ENCODE measurements at regions not wholly inside any gene's neighbourhood (a gene's known extent, or its start where the extent isn't known, plus 50 kb on each side); places are given as distances from the start of the nearest gene placed in this dataset.
"Not testable (repeated sequence)": the region's sequence is repeated elsewhere in the genome, so short reads cannot be mapped to it uniquely, and the experiment has no call there.

DNA sequence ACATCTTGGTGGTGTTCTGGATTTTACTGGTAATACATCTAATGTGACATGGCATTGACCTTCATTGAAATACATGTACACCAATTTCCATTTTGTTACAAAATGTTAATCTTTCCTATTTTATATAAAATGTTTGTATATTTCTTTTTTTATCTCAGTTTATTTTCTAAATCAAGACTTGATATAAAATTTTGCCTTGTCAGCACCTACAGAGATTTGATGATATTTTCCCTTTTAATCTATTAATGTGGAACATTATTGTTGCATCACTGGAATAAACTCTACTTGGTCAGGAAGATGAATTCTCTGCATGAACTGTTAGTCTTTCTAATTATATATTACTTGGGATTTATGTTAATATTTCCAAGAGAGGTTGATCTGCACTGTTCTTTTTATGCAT lies 294.0 kb upstream of the ETAA1 start:
- DNase-seq (ENCODE audit: low read depth), result no peak

DNA sequence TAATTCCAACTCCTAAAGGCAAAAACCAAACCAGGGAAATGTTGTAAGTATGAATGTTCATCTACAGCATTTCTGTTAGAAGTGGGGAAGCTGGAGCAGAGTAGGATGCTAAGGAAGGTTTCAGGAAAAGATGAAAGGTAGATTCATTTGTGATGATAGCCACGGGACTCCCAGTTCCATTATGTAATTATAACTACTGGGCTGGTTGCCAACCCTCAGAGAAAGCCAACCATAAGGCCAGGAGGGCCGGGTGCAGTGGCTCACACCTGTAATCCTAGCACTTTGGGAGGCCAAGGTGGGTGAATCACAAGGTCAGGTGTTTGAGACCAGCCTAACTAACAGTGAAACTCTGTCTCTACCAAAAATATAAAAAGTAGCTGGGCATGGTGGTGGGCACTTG lies 288.9 kb upstream of the ETAA1 start:
- DNase-seq (ENCODE audit: low read depth), result no peak

GRCh38 chr2:67124531-67124930 lies 272.6 kb upstream of the ETAA1 start:
- no peak for DNase-seq (ENCODE audit: low read depth)

- no peak for DNase-seq (ENCODE audit: low read depth)
Measured at GRCh38 chr2:67130531-67131256, 266.4 kb upstream of the ETAA1 start.

GRCh38 chr2:67131257-67131609 lies 265.9 kb upstream of the ETAA1 start:
- no peak for DNase-seq (ENCODE audit: low read depth)

- DNase-seq (ENCODE audit: low read depth), result not testable (repeated sequence)
Measured at GRCh38 chr2:67132441-67132940, 264.6 kb upstream of the ETAA1 start.

DNA sequence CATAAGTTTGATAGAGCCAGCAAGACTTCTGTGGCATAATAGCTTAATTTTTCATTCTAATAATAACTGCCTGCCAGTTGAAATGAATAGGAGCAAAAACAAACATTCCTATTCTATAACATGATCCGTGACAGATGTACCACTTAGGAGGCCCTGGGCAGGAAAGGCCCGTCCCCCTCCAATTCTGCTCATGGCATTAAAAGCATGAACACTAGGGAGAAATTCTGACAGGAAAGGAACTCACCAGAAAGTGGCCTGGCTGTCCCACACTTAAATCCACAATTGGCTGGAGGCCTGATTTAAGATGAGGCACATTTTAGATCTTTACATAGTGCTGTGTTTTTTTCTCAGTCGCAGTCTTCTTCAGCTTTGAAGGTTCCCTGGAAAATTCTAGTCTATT lies 261.9 kb upstream of the ETAA1 start:
- DNase-seq (ENCODE audit: low read depth), result no peak

GRCh38 chr2:67137699-67138098 lies 259.4 kb upstream of the ETAA1 start:
- no peak for DNase-seq (ENCODE audit: low read depth)

- no peak for DNase-seq (ENCODE audit: low read depth)
Measured at GRCh38 chr2:67142071-67142470, 255.1 kb upstream of the ETAA1 start.

DNA sequence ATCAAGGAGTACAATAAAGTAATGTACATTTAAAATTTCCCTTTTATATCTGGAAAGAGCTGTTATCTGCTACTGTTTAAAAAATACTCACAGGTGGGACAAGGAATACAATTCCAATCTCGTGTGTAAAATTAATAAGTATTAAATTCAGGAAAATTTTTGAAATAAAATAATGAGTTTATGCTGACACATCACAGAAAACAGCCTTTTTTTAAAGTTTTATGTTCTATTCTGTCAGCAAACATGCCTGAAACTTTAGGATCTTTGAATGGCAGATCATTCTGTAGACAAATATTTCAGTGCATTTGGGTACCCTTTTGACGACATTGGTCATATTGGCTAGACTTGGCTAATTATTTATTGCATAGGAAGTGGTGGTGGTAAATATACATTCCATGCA lies 254.4 kb upstream of the ETAA1 start:
- no peak for DNase-seq (ENCODE audit: low read depth)

DNA sequence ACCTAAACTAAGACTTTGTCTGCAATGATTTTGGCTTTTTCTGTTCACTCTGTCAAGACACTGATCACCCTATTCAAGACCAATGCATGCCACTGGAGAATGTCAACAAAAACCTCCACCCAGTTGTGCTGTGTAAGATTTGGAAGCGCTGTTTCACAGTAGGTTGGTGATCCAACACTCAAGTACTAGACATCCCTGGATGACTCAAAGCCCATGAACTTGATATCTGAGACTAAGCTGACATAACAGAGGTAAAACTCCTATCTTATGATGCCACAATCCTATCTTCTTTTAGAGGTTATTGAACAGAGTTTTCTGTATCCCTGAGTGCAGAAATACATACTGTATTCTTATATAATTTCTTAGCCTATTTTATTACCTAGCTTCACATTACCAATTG lies 251.3 kb upstream of the ETAA1 start:
- DNase-seq (ENCODE audit: low read depth), result no peak

DNA sequence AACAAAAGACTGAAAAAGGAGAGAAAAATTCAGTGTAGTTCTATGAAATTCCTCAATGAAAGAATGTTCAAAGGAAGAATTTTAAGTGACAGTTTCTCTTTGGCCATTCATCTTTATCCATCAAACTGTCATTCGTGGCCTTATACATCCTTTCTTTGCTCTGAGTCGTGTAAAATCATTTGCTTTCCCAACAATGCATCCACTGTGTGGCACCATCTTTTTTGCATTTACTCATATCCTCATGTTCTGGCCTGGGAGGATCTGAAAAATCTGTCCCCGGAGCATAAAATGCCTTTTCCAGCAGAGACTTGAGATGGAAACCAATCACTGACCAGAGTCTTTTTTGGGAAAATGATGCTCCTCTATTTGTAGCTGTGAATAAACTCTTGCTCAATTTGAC lies 240.3 kb upstream of the ETAA1 start:
- no peak for DNase-seq (ENCODE audit: low read depth)

DNA sequence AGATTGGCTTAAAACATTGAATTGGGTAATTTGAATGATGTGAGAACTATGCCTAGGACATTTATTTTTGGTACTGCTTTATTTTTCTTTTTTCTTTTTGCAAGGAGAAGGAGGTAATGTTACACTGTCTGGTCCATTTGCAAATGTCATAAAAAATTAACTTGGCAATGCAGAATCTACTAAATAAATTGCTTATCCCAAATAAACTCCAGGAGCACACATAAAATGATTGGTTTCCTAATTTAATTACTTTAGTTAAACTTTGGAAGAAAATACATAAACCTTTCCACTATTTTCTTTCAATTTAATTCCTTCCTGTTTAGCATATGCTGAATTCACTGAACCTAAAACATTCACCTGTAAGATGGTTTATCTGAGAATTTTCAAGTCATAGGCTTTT lies 238.4 kb upstream of the ETAA1 start:
- DNase-seq (ENCODE audit: low read depth), result no peak

- DNase-seq (ENCODE audit: low read depth), result no peak
Measured at GRCh38 chr2:67159929-67160328, 237.2 kb upstream of the ETAA1 start.

- DNase-seq (ENCODE audit: low read depth), result no peak
Measured at GRCh38 chr2:67164771-67165522, 232.2 kb upstream of the ETAA1 start.

- no peak for DNase-seq (ENCODE audit: low read depth)
Measured at GRCh38 chr2:67165523-67165990, 231.6 kb upstream of the ETAA1 start.

GRCh38 chr2:67166511-67166910 lies 230.6 kb upstream of the ETAA1 start:
- not testable (repeated sequence) for DNase-seq (ENCODE audit: low read depth)

DNA sequence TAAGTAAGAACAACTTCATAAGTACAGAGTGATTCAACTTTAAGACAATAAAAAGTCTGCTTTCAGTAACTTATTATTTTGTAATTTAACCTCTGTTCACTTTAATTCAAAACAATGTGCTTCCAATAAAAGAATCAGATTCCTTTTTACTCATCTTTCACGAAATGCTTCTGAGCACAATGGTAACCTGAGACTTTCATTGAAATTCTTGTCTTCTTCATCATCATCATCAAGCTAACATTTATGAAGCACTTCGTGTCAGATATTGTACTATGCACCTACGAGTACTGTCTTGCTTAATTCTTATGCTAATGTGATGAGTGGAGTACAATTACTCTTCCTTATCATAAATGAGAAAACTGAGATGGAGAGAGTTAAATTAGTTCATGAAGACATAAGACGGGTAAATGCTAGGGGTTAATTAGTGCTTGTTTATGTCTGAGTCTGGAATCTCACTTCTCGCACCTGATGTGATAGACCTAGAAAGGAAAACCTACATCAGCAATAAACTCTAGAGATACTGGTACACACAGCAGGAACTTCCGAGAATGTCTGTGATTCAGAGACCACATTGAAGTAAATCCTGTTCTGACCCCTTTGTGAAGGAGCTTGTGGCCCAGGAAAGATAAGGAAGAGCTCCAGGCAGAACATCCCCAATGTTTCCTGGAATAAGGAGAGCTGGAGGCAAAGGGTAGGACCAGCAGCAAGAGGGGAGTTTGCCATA lies 227.6 kb upstream of the ETAA1 start:
- DNase-seq (ENCODE audit: low read depth), result peak; percentile 43

GRCh38 chr2:67179526-67179925 lies 217.6 kb upstream of the ETAA1 start:
- no peak for DNase-seq (ENCODE audit: low read depth)

- no peak for DNase-seq (ENCODE audit: low read depth)
Measured at GRCh38 chr2:67180841-67181240, 216.3 kb upstream of the ETAA1 start.

DNA sequence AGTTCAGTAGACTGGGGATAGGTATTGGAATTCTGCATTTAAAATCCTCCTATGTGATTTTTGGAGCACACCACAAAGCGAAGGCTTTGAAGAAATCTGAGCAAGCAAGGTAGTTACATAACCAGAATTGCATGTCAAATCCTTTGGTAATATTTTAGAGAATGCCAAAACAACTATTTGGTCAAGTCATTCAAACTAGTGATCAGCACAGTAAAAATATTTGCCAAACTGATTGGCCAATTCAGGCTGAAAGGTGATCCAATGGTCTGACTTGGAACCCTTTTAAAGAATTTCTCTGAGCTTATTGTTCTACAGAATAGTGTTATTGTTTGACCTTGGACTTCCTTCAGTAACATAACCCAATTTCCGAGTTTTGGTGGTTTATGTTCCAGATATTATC lies 214.2 kb upstream of the ETAA1 start:
- DNase-seq (ENCODE audit: low read depth), result no peak

- no peak for DNase-seq (ENCODE audit: low read depth)
Measured at GRCh38 chr2:67186326-67186725, 210.8 kb upstream of the ETAA1 start.

GRCh38 chr2:67186871-67187270 lies 210.3 kb upstream of the ETAA1 start:
- DNase-seq (ENCODE audit: low read depth), result no peak

Data from HS-5 (cell line).